Glomerular endothelial cell (primary cell): ENCODE measurements at regions not wholly inside any gene's neighbourhood (a gene's known extent, or its start where the extent isn't known, plus 50 kb on each side); places are given as distances from the start of the nearest gene placed in this dataset.
"Not testable (repeated sequence)": the region's sequence is repeated elsewhere in the genome, so short reads cannot be mapped to it uniquely, and the experiment has no call there.

Experiments
- DNase-seq: peaks from one replicate; pipeline ENCODE4 v3.0.0-alpha.2; 2011; ENCODE audit warnings: low read depth, low spot score; ENCODE audit errors: extremely low read depth

- peak; percentile 79 for DNase-seq
These were observed 321.5 kb upstream of the CTNNB1 start for GRCh38 chr3:40877631-40878463.

DNA sequence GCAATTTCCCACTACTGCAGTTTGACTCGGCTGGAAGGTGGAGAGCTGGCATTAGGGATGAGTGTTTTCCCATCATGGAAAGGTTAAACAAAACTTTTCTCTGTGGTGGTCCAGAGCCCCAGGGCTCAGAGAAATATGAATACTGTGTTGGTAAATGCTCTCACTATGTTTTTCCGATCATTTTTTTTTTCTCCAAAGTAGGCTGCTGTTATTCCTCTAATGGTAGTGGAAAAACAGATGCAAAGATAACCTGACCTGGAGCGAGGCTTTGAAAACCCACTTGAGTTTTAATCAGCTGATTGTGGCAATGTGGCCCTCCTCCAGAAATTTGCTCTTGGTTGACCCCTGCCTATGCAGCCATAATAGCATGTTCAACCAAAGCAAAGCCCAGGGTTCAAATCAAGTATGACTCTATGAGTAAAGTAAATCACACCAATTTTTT lies 320.8 kb upstream of the CTNNB1 start:
- DNase-seq = no peak

- DNase-seq = no peak
These were observed 313.9 kb upstream of the CTNNB1 start for GRCh38 chr3:40885430-40885829.

- no peak for DNase-seq
These were observed 312.5 kb upstream of the CTNNB1 start for GRCh38 chr3:40886660-40887425.

GRCh38 chr3:40891186-40891585 lies 308.1 kb upstream of the CTNNB1 start:
- DNase-seq = no peak

GRCh38 chr3:40895109-40895508 lies 304.2 kb upstream of the CTNNB1 start:
- DNase-seq = no peak

- DNase-seq = no peak
These were observed 300.0 kb upstream of the CTNNB1 start for GRCh38 chr3:40899286-40899712.

GRCh38 chr3:40901298-40901697 lies 298.0 kb upstream of the CTNNB1 start:
- no peak for DNase-seq

DNA sequence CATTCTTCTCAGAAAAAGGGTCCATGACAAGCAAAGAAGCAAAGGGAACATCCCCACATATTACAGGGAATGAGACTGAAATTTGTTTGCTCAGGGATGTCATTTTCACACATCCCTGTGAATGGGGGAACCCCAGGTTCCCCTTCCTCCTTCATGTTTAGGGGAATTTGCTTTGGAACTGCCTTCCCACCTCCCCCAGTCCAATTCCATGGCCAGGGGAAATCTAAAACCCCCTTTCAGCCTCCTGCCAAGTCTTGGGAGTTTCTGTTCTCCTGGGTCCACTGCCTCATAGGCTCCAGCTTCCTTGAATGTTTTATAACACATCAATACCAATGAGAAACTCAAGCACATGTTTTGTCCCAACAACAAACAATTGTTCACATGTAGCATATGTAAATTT lies 297.5 kb upstream of the CTNNB1 start:
- no peak for DNase-seq

- DNase-seq = not testable (repeated sequence)
These were observed 291.3 kb upstream of the CTNNB1 start for GRCh38 chr3:40907907-40908465.

DNA sequence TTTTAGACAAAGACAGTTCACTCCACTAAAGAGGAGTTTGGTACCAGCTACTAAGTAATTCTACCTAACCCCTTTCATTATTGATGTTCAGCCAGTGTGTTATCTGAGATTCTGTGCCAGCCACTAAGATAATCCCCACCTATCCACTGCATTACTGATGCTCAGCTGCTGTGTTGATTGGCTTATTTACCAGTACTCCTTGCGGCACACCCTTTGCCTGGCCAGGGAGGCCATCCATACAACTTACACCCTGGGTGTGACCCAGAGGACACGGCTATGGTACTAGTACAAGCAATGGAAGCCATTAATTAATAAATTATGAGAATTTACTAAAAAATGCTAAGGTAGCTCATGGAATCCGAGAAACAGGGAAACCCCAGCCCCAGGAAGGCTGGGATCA lies 290.7 kb upstream of the CTNNB1 start:
- no peak for DNase-seq

DNA sequence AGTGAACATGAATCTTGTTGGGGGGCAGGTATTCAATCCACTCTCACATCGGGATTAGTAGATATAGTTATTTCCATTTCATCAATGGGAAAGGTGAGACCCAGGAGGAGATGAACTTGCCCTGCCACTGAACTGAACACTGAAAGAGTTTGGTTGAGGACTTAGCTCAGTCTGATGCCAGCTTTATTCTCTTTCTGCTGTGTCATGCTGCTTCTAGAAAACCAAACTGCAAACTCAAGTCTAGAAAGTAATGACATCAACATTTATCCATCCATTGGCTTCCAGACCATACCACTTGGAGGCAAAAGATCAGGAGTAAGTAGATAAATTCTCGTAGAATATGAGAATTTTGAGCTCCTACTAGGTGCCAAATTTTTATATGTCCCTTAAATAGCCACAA lies 288.0 kb upstream of the CTNNB1 start:
- no peak for DNase-seq

- DNase-seq = no peak
These were observed 287.4 kb upstream of the CTNNB1 start for GRCh38 chr3:40911928-40912327.

DNA sequence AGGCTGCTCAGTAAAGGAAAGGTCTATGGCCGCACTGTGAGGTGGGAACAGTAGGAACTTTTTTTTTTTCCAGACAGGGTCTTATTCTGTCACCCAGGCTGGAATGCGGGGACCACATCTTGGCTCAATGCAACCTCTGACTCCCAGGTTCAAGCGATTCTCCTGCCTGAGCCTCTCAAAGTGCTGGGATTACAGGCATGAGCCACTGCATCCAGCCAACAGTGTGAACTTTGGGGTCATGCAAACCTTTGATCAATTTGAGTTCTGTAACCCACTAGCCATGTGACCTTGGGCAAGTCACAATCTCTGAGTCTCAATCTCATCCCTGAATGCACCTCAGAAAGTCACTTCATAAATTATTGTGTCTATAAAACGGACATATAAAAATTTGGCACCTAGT lies 286.8 kb upstream of the CTNNB1 start:
- no peak for DNase-seq

DNA sequence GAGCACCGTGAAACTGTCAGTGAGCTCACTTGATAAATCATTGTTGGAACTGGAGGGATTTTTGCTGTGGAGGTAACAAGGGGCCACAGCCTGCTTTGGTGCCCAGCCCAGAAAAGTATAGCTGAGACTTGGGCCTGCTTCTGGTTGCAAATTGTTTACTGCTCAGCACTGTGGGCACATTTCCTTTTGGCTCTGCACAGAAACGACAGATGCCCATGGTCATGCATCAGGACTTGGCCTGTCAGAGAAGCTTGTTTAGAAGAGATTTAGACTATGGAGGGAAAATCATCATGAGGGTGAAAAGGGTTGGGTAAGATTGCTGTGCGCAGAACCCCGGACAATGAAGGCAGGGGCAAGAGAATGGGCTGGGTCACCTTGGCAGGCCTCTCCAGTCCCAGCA lies 286.1 kb upstream of the CTNNB1 start:
- no peak for DNase-seq

DNA sequence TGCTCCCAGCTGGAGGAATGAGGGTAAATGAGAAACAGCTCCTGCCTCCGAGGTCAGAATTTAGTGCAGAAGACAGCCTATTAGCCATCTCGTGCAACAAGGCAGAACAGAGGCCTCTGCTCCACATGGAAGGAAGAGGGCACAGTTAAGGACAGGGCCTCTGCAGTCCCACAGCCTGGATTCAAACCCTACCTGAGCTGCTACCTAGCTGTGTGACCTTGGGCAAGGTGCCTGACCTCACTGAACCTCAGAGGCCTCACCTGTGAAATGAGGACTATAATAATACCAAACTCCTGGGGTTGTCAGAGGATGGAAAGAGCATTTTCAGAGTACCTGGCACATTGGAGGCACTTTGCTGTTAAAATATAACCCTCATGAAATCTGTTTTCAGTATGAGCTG lies 285.7 kb upstream of the CTNNB1 start:
- DNase-seq = no peak

- DNase-seq = no peak
These were observed 284.8 kb upstream of the CTNNB1 start for GRCh38 chr3:40914475-40914874.

GRCh38 chr3:40915346-40915865 lies 283.9 kb upstream of the CTNNB1 start:
- no peak for DNase-seq

DNA sequence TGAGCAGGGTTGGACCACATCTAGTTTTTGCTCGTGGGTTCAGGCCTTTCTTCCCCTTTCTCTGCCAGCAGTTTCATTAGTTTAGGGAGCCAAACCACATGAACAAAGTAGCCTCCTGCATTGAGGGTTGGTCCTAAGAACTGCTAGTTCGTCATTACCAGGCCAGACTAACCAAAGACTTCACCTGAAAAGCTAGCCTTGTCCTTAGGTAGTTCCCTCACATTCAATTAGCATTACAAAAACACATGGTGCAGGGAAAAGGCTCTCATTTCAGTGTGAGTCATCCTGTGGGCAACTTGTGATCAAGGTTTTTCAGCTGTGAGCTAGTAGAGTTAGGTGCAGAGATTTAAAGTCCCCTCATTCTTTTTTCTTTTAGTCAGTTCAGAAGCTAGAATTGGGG lies 279.3 kb upstream of the CTNNB1 start:
- no peak for DNase-seq

DNA sequence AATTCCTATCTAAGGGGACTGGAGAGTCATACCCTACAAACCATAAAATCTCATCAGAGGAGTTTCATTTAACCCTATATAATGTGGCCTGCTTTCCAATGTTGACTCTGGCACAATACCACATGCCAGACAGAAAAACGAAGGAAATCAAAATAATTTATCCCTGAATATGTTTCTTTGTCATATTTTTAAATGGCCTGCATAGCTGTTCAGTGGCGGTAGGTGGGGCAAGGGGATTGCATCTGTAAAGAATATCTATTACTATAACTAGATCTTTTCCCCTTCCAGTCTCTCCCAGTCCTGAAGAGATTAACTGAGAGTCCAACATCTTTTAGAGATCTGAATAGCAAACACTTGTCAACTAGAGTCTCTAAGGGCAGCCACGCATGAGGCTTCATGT lies 278.1 kb upstream of the CTNNB1 start:
- no peak for DNase-seq

- DNase-seq = no peak
These were observed 276.2 kb upstream of the CTNNB1 start for GRCh38 chr3:40923143-40923542.

- DNase-seq = no peak
These were observed 275.7 kb upstream of the CTNNB1 start for GRCh38 chr3:40923651-40924050.
